Liver (tissue), 7 donors: ENCODE measurements at regions not wholly inside any gene's neighbourhood (a gene's known extent, or its start where the extent isn't known, plus 50 kb on each side); places are given as distances from the start of the nearest gene placed in this dataset.

Source experiments
- DNase-seq: peaks from one replicate; pipeline ENCODE4 v3.0.0-alpha.2; 2017; ENCODE audit warnings: low spot score
- H3K27ac ChIP-seq, 2 donors: one replicate each; pipeline ENCODE4 v1.7.0; 2013; ENCODE audit warnings: inconsistent platforms in 2 of 2, low read length in 2 of 2, control low read depth in 1 of 2, low read depth in 1 of 2, mild to moderate bottlenecking in 1 of 2
- H3K27me3 ChIP-seq, 4 donors: one replicate each; pipeline versions ENCODE4 v1.6.1 to v1.7.0; 2013; ENCODE audit warnings: low read length in 3 of 4, inconsistent platforms in 1 of 4, mild to moderate bottlenecking in 1 of 4, moderate library complexity in 1 of 4; ENCODE audit not compliant: control insufficient read depth in 4 of 4, insufficient read depth in 4 of 4
- H3K36me3 ChIP-seq, 4 donors: one replicate each; pipeline versions ENCODE4 v1.6.1 to v1.7.0; 2013; ENCODE audit warnings: low read length in 3 of 4, mild to moderate bottlenecking in 3 of 4, low read depth in 1 of 4, moderate library complexity in 1 of 4; ENCODE audit not compliant: control insufficient read depth in 4 of 4, insufficient read depth in 3 of 4
- H3K4me1 ChIP-seq, 4 donors: one replicate each; pipeline versions ENCODE4 v1.6.1 to v1.7.0; 2013; ENCODE audit warnings: low read length in 3 of 4, mild to moderate bottlenecking in 3 of 4, moderate library complexity in 1 of 4; ENCODE audit not compliant: control insufficient read depth in 4 of 4, insufficient read depth in 4 of 4
- H3K4me3 ChIP-seq, 3 donors: one replicate each; pipeline versions ENCODE4 v1.6.1 to v1.7.0; 2013; ENCODE audit warnings: low read length in 3 of 3, control low read depth in 1 of 3, low read depth in 1 of 3, mild to moderate bottlenecking in 1 of 3
- H3K9ac ChIP-seq, 2 donors: one replicate each; pipeline ENCODE4 v1.7.0; 2013; ENCODE audit warnings: low read length in 2 of 2, mild to moderate bottlenecking in 2 of 2, moderate library complexity in 2 of 2, control low read depth in 1 of 2, low read depth in 1 of 2
- H3K9me3 ChIP-seq, 4 donors: one replicate each; pipeline versions ENCODE4 v1.6.1 to v1.7.0; 2013; ENCODE audit warnings: low read length in 3 of 4; ENCODE audit not compliant: control insufficient read depth in 4 of 4
- FOXA1 ChIP-seq: IDR thresholded peaks from 2 replicates; pipeline ENCODE4 v1.6.1; 2016; ENCODE audit warnings: antibody characterized with exemption
- WGBS: extraction: QIAGEN DNeasy Blood & Tissue Kit; methylation state at CpG from one replicate; pipeline ENCODE4 v1.1.7; 2013; 5-methylcytosine and 5-hydroxymethylcytosine counted together
- TF ChIP-seq, protein P1 (sequence below): fragments of 150-350 bp; IDR thresholded peaks from 2 replicates; pipeline ENCODE4 v1.5.1; 2017; ENCODE audit warnings: improper control_type of control experiment, low read depth, low read length; ENCODE audit not compliant: missing input control
- TF ChIP-seq, protein P2 (sequence below): IDR thresholded peaks from 2 replicates; pipeline ENCODE4 v1.6.1; 2016; ENCODE audit warnings: antibody characterized with exemption
- donor health status: healthy.
- donor health status: healthy.
- donor health status: healthy.
- donor health status: healthy.

DNA sequence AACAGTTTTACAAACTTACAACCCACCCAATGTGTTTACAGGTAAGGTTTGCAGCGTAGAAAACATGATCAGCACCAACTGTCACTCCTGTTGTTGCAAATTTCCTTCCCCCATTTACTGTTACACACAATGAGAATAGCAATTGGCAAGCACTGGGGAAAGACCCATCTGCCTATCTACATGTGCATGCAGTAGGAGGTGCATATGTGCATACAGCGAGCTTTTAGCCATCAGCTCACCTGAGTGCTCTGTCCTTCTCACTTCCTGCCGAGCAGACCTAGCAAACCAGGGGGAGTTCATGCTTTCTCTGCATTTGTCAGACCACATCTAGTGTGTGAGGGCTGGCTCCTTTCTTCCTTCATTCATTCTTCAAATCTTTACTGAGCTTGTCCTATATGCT, 49.9 kb upstream of the ARL4C start:
- Histone ChIP-seq H3K4me3 (no peak overlapping the region), H3K27me3 (no peaks in the 10 kb centered on the region), H3K36me3 (no peaks in the 10 kb centered on the region), H3K9ac (no peak overlapping the region), H3K9me3 (no peaks in the 10 kb centered on the region), H3K4me1 (no peaks in the 10 kb centered on the region), H3K27ac (no peak overlapping the region)
- no peak for DNase-seq
- 91% methylated on average over 3 of the region's 3 CpGs for WGBS
- TF ChIP-seq, protein P1, sequence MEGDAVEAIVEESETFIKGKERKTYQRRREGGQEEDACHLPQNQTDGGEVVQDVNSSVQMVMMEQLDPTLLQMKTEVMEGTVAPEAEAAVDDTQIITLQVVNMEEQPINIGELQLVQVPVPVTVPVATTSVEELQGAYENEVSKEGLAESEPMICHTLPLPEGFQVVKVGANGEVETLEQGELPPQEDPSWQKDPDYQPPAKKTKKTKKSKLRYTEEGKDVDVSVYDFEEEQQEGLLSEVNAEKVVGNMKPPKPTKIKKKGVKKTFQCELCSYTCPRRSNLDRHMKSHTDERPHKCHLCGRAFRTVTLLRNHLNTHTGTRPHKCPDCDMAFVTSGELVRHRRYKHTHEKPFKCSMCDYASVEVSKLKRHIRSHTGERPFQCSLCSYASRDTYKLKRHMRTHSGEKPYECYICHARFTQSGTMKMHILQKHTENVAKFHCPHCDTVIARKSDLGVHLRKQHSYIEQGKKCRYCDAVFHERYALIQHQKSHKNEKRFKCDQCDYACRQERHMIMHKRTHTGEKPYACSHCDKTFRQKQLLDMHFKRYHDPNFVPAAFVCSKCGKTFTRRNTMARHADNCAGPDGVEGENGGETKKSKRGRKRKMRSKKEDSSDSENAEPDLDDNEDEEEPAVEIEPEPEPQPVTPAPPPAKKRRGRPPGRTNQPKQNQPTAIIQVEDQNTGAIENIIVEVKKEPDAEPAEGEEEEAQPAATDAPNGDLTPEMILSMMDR, result no peak
- TF ChIP-seq FOXA1, result no peak
- TF ChIP-seq, protein P2, sequence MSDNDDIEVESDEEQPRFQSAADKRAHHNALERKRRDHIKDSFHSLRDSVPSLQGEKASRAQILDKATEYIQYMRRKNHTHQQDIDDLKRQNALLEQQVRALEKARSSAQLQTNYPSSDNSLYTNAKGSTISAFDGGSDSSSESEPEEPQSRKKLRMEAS, result no peak
